ENCODE measurements at regions not wholly inside any gene's neighbourhood (a gene's known extent, or its start where the extent isn't known, plus 50 kb on each side); places are given as distances from the start of the nearest gene placed in this dataset.

- intact Hi-C loops (cut with micrococcal nuclease) (no loop called here), dilution Hi-C loops (cut with MboI; ENCODE audit: extremely low pct_ligation_motif_present, low sequenced_read_pairs) (no loop called here)
- no peak overlapping the region for H2AFZ ChIP-seq (ENCODE audit: low read depth, low read length)
- no peaks in the 10 kb centered on the region for H3K9me3 ChIP-seq (replicated peaks; ENCODE audit: control insufficient read depth, insufficient read depth, low read length)
- H3K4me3 ChIP-seq (replicated peaks in 1 of 3; ENCODE audit: insufficient read depth in 1 of 3, low read depth in 1 of 3, low read length in 3 of 3), result no peak overlapping the region
- TF ChIP-seq FOS (IDR thresholded peaks at IDR 0.05; ENCODE audit: borderline replicate concordance, insufficient read depth, low read length) (no peak), CTCF (IDR thresholded peaks at IDR 0.05; ENCODE audit: extremely low read depth in 1 of 2, insufficient read depth in 1 of 2, low read depth in 1 of 2, low read length in 2 of 2) (no peak), MAX (IDR thresholded peaks at IDR 0.05; ENCODE audit: insufficient read depth, insufficient read length) (no peak), EZH2 (IDR thresholded peaks at IDR 0.05; ENCODE audit: borderline replicate concordance, low read depth, low read length, severe bottlenecking) (no peak), POLR2AphosphoS5 (IDR thresholded peaks at IDR 0.05; ENCODE audit: insufficient read depth, low read depth, low read length) (no peak), GATA2 (IDR thresholded peaks at IDR 0.05; ENCODE audit: insufficient read depth, insufficient read length, low read depth, low read length) (no peak), JUN (IDR thresholded peaks at IDR 0.05; ENCODE audit: borderline replicate concordance, insufficient read depth, insufficient read length, low read depth) (no peak), MYC (IDR thresholded peaks at IDR 0.05; ENCODE audit: low read depth, low read length) (no peak), POLR2A (IDR thresholded peaks at IDR 0.05; ENCODE audit: low read depth, low read length) (no peak)
- BruUV-seq (replicated peaks), result no TSS peak
- no peak for FAIRE-seq
- no peak overlapping the region for H3K9ac ChIP-seq (replicated peaks; ENCODE audit: extremely low read depth, insufficient read depth, low read length)
- H3K9me1 ChIP-seq (replicated peaks; ENCODE audit: control insufficient read depth, extremely low read depth, insufficient read depth, low read length), result no peaks in the 10 kb centered on the region
- no peaks in the 10 kb centered on the region for H3K27me3 ChIP-seq (ENCODE audit: control insufficient read depth in 2 of 2, insufficient read depth in 2 of 2, low read length in 2 of 2)
- H3K36me3 ChIP-seq (ENCODE audit: control insufficient read depth in 2 of 2, extremely low read depth in 1 of 2, insufficient read depth in 2 of 2, low read length in 2 of 2), result no peaks in the 10 kb centered on the region
- H4K20me1 ChIP-seq (replicated peaks; ENCODE audit: control insufficient read depth, extremely low read depth, insufficient read depth, low read length), result no peaks in the 10 kb centered on the region
- no peak for DNase-seq (ENCODE audit: low read depth, low spot score)
- H3K4me2 ChIP-seq (ENCODE audit: insufficient read depth, low read length), result no peak overlapping the region
- no peaks in the 10 kb centered on the region for H3K4me1 ChIP-seq (ENCODE audit: control insufficient read depth, extremely low read depth, insufficient read depth, low read length)
- ChIA-PET CTCF (no interaction called here), POLR2A (no interaction called here)
- no peaks in the 10 kb centered on the region for H3K79me2 ChIP-seq (ENCODE audit: control insufficient read depth, insufficient read depth, low read length)
- H3K27ac ChIP-seq (ENCODE audit: insufficient read depth, low read depth, low read length), result no peak overlapping the region
Measured at GRCh38 chr2:18677280-18677679, 87.9 kb upstream of the NT5C1B start.

All from endothelial cell of umbilical vein (primary cell).